Thyroid gland (tissue), 4 donors: ENCODE measurements at regions not wholly inside any gene's neighbourhood (a gene's known extent, or its start where the extent isn't known, plus 50 kb on each side); places are given as distances from the start of the nearest gene placed in this dataset.

ENCODE experiments used
- DNase-seq, 2 donors: peaks; one replicate each; pipeline ENCODE4 v3.0.0-alpha.2; 2019
- H3K27ac ChIP-seq, 3 donors: fragments of 200-600 bp; sonication (generic); 1 replicate in 2 of 3; 2 replicates in 1 of 3; pipeline ENCODE4 v1.5.1; 2016 to 2019; ENCODE audit warnings: mild to moderate bottlenecking in 1 of 3, moderate library complexity in 1 of 3
- H3K27me3 ChIP-seq: fragments of 200-600 bp; sonication (generic); one replicate; pipeline ENCODE4 v1.5.1; 2019
- H3K36me3 ChIP-seq, 2 donors: fragments of 200-600 bp; sonication (generic); one replicate each; pipeline ENCODE4 v1.5.1; 2016 to 2019
- H3K4me1 ChIP-seq, 2 donors: fragments of 200-600 bp; sonication (generic); one replicate each; pipeline ENCODE4 v1.5.1; 2017 to 2019
- H3K4me3 ChIP-seq, 3 donors: fragments of 200-600 bp; sonication (generic); replicated peaks in 1 of 3; 1 replicate in 2 of 3; 2 replicates in 1 of 3; pipeline ENCODE4 v1.5.1; 2016; ENCODE audit warnings: mild to moderate bottlenecking in 1 of 3
- H3K9me3 ChIP-seq: fragments of 200-600 bp; sonication (generic); one replicate; pipeline ENCODE4 v1.5.1; 2017
- CTCF ChIP-seq, 6 experiments: fragments of 200-600 bp in 3 of 6; fragments of 450-650 bp in 3 of 6; sonication (generic) in 3 of 6; IDR thresholded peaks; one replicate each; pipeline ENCODE4 v1.5.1; 2016 to 2019; ENCODE audit warnings: antibody characterized with exemption in 6 of 6, mild to moderate bottlenecking in 2 of 6, inconsistent platforms in 1 of 6, moderate library complexity in 1 of 6
- POLR2A ChIP-seq, 2 donors: fragments of 450-650 bp; IDR thresholded peaks; one replicate each; pipeline ENCODE4 v1.6.1; 2017; ENCODE audit warnings: antibody characterized with exemption in 2 of 2, mild to moderate bottlenecking in 2 of 2, moderate library complexity in 1 of 2
- WGBS, 2 donors: methylation state at CpG; one replicate each; pipeline ENCODE4 v1.1.5; 2017; 5-methylcytosine and 5-hydroxymethylcytosine counted together
- intact Hi-C: fragments of 100-400 bp; cut with DNase I; formaldehyde crosslinking; loops from one replicate; pipeline ENCODE4 v1.15.1; 2023

- Histone ChIP-seq H3K36me3 (no peaks in the 10 kb centered on the region), H3K4me3 (no peak overlapping the region), H3K4me1 (peaks cover 11 to 19% of the 10 kb centered on the region in 2 donors), H3K9me3 (no peaks in the 10 kb centered on the region), H3K27ac (peak overlapping the region in 2 of 3 donors; percentile 33 to 69), H3K27me3 (no peaks in the 10 kb centered on the region)
- 41 to 58% methylated on average over 7 of the region's 7 CpGs for WGBS, 2 donors
- peak; percentile 88 to 89 for DNase-seq
- intact Hi-C loops: no loop called here
- peak in 5 of 6 experiments; percentile 20 to 68 (median 48) for TF ChIP-seq CTCF (IDR thresholded peaks at IDR 0.05)
- TF ChIP-seq POLR2A (IDR thresholded peaks at IDR 0.05): no peak
Observed at GRCh38 chr14:51552275-51552674, 99.4 kb upstream of the FRMD6 start.

- Histone ChIP-seq H3K27me3 (no peaks in the 10 kb centered on the region), H3K27ac (peak overlapping the region in 2 of 3 donors; percentile 24 to 69), H3K4me1 (peaks cover 11 to 14% of the 10 kb centered on the region in 2 donors), H3K36me3 (no peaks in the 10 kb centered on the region), H3K4me3 (no peak overlapping the region), H3K9me3 (no peaks in the 10 kb centered on the region)
- intact Hi-C loops: no loop called here
- TF ChIP-seq CTCF (IDR thresholded peaks at IDR 0.05): no peak
- no peak for TF ChIP-seq POLR2A (IDR thresholded peaks at IDR 0.05)
- 26 to 38% methylated on average over 4 of the region's 4 CpGs for WGBS, 2 donors
- peak; percentile 98 for DNase-seq
Observed at GRCh38 chr14:51552768-51553404, 98.8 kb upstream of the FRMD6 start.

- H3K27me3 ChIP-seq: no peaks in the 10 kb centered on the region
- H3K9me3 ChIP-seq: no peaks in the 10 kb centered on the region
- H3K36me3 ChIP-seq: no peaks in the 10 kb centered on the region
- DNase-seq: no peak
- intact Hi-C loops: no loop called here
- TF ChIP-seq CTCF (IDR thresholded peaks at IDR 0.05) (no peak), POLR2A (IDR thresholded peaks at IDR 0.05) (no peak)
- H3K27ac ChIP-seq: no peak overlapping the region
- H3K4me3 ChIP-seq: no peak overlapping the region
- WGBS, 2 donors: 93 to 94% methylated on average over 8 of the region's 8 CpGs
- H3K4me1 ChIP-seq: peaks cover 11 to 14% of the 10 kb centered on the region in 2 donors
Observed at GRCh38 chr14:51554339-51554920, 97.3 kb upstream of the FRMD6 start.

- Histone ChIP-seq H3K36me3 (no peaks in the 10 kb centered on the region), H3K4me1 (peaks cover 11 to 14% of the 10 kb centered on the region in 2 donors), H3K9me3 (no peaks in the 10 kb centered on the region), H3K27ac (no peak overlapping the region), H3K4me3 (no peak overlapping the region), H3K27me3 (no peaks in the 10 kb centered on the region)
- no peak for DNase-seq
- 52 to 76% methylated on average over 2 of the region's 2 CpGs for WGBS, 2 donors
- TF ChIP-seq POLR2A (IDR thresholded peaks at IDR 0.05) (no peak), CTCF (IDR thresholded peaks at IDR 0.05) (no peak)
- intact Hi-C loops: no loop called here
Observed at GRCh38 chr14:51554953-51555352, 96.8 kb upstream of the FRMD6 start.

GRCh38 chr14:51561141-51561540 lies 90.6 kb upstream of the FRMD6 start:
- Histone ChIP-seq H3K36me3 (no peaks in the 10 kb centered on the region), H3K4me3 (no peak overlapping the region), H3K27me3 (no peaks in the 10 kb centered on the region), H3K4me1 (peaks cover 13 to 14% of the 10 kb centered on the region in 2 donors), H3K27ac (no peak overlapping the region), H3K9me3 (no peaks in the 10 kb centered on the region)
- no peak for DNase-seq
- 95 to 100% methylated on average over 2 of the region's 2 CpGs for WGBS, 2 donors
- no peak for TF ChIP-seq POLR2A (IDR thresholded peaks at IDR 0.05)
- TF ChIP-seq CTCF (IDR thresholded peaks at IDR 0.05): no peak
- intact Hi-C loops: no loop called here
